Left lung (tissue), 4 donors: ENCODE measurements at regions not wholly inside any gene's neighbourhood (a gene's known extent, or its start where the extent isn't known, plus 50 kb on each side); places are given as distances from the start of the nearest gene placed in this dataset.
"Not testable (repeated sequence)": the region's sequence is repeated elsewhere in the genome, so short reads cannot be mapped to it uniquely, and the experiment has no call there.

ENCODE experiments used
- ATAC-seq: fragments of 200-7000 bp; cut with Tn5 transposase; one replicate; pipeline ENCODE4 v1.9.1; 2020; ENCODE audit warnings: moderate library complexity
- DNase-seq, 4 donors: peaks; one replicate each; pipeline ENCODE4 v3.0.0-alpha.2; 2013 to 2020
- H3K27ac ChIP-seq, 2 donors: fragments of 200-600 bp; sonication (generic) in 1 of 2; one replicate each; pipeline versions ENCODE4 v1.5.0 to v1.8.0; 2020 to 2021
- H3K27me3 ChIP-seq, 2 donors: fragments of 200-600 bp; sonication (generic) in 1 of 2; one replicate each; pipeline versions ENCODE4 v1.5.0 to v1.8.0; 2020 to 2021
- H3K36me3 ChIP-seq, 2 donors: fragments of 200-600 bp; sonication (generic) in 1 of 2; one replicate each; pipeline versions ENCODE4 v1.5.0 to v1.8.0; 2020 to 2021
- H3K4me1 ChIP-seq, 2 donors: fragments of 200-600 bp; one replicate each; pipeline ENCODE4 v1.8.0; 2021
- H3K4me3 ChIP-seq, 2 donors: fragments of 200-600 bp; sonication (generic) in 1 of 2; one replicate each; pipeline versions ENCODE4 v1.5.0 to v1.8.0; 2020 to 2021; ENCODE audit warnings: mild to moderate bottlenecking in 1 of 2
- H3K9me3 ChIP-seq, 2 donors: fragments of 200-600 bp; sonication (generic) in 1 of 2; one replicate each; pipeline versions ENCODE4 v1.5.0 to v1.8.0; 2020 to 2021
- intact Hi-C, 2 donors: fragments of 100-400 bp; cut with DNase I; formaldehyde crosslinking; loops; one replicate each; pipeline versions ENCODE4 v1.11.2 to v1.14.2; 2022
- donor health status: DM: no; HTN: yes; CAD: no.
- donor health status: DM: no; HTN: no; CAD: no.

- DNase-seq, ATAC-seq, H3K36me3 ChIP-seq, H3K4me1 ChIP-seq, H3K27me3 ChIP-seq, H3K27ac ChIP-seq, intact Hi-C loops, H3K4me3 ChIP-seq: not testable (repeated sequence)
- peaks cover 0 to 33% of the 10 kb centered on the region in 2 donors for H3K9me3 ChIP-seq
Measured at GRCh38 chr9:63794081-63794685, 1490.8 kb downstream of the FOXD4L5 start.

- H3K36me3 ChIP-seq, intact Hi-C loops, H3K27ac ChIP-seq, DNase-seq, ATAC-seq, H3K27me3 ChIP-seq, H3K4me3 ChIP-seq, H3K4me1 ChIP-seq: not testable (repeated sequence)
- peaks cover 0 to 33% of the 10 kb centered on the region in 2 donors for H3K9me3 ChIP-seq
Measured at GRCh38 chr9:63787454-63787853, 1497.6 kb downstream of the FOXD4L5 start.

GRCh38 chr9:63785059-63785458 lies 1500.0 kb downstream of the FOXD4L5 start:
- H3K36me3 ChIP-seq, H3K4me1 ChIP-seq, H3K27me3 ChIP-seq, intact Hi-C loops, H3K4me3 ChIP-seq, ATAC-seq, H3K27ac ChIP-seq: not testable (repeated sequence)
- peaks cover 0 to 28% of the 10 kb centered on the region in 2 donors for H3K9me3 ChIP-seq
- DNase-seq = peak in 1 of 4 donors; percentile 40

GRCh38 chr9:63784421-63784820 lies 1500.6 kb downstream of the FOXD4L5 start:
- intact Hi-C loops, H3K27ac ChIP-seq, H3K4me3 ChIP-seq, H3K4me1 ChIP-seq, H3K36me3 ChIP-seq, H3K27me3 ChIP-seq, ATAC-seq: not testable (repeated sequence)
- DNase-seq = peak in 1 of 4 donors; percentile 80
- peaks cover 0 to 22% of the 10 kb centered on the region in 2 donors for H3K9me3 ChIP-seq

GRCh38 chr9:63781817-63782439 lies 1503.1 kb downstream of the FOXD4L5 start:
- H3K36me3 ChIP-seq, H3K27ac ChIP-seq, ATAC-seq, H3K4me1 ChIP-seq, H3K27me3 ChIP-seq, intact Hi-C loops, H3K4me3 ChIP-seq: not testable (repeated sequence)
- H3K9me3 ChIP-seq = peaks cover 0 to 14% of the 10 kb centered on the region in 2 donors
- DNase-seq = peak in 1 of 4 donors; percentile 41

GRCh38 chr9:63781390-63781789 lies 1503.6 kb downstream of the FOXD4L5 start:
- ATAC-seq = peak; percentile 80
- H3K4me1 ChIP-seq, H3K36me3 ChIP-seq, H3K27me3 ChIP-seq, intact Hi-C loops, H3K4me3 ChIP-seq, H3K27ac ChIP-seq: not testable (repeated sequence)
- DNase-seq = peak in 1 of 4 donors; percentile 70
- H3K9me3 ChIP-seq = peaks cover 0 to 14% of the 10 kb centered on the region in 2 donors

GRCh38 chr9:63776220-63776619 lies 1508.8 kb downstream of the FOXD4L5 start:
- not testable (repeated sequence) for ATAC-seq, DNase-seq

GRCh38 chr9:63775092-63775426 lies 1510.0 kb downstream of the FOXD4L5 start:
- intact Hi-C loops, H3K9me3 ChIP-seq, H3K4me3 ChIP-seq, H3K27me3 ChIP-seq, H3K36me3 ChIP-seq, ATAC-seq, H3K4me1 ChIP-seq, H3K27ac ChIP-seq: not testable (repeated sequence)
- peak in 1 of 4 donors; percentile 50 for DNase-seq

More at GRCh38 chr9:63776220-63776619, 1508.8 kb downstream of the FOXD4L5 start:
- H3K36me3 ChIP-seq, H3K27ac ChIP-seq, H3K9me3 ChIP-seq, H3K27me3 ChIP-seq, H3K4me1 ChIP-seq, intact Hi-C loops, H3K4me3 ChIP-seq: not testable (repeated sequence)

- H3K27me3 ChIP-seq, H3K4me3 ChIP-seq, H3K27ac ChIP-seq, ATAC-seq, intact Hi-C loops, H3K4me1 ChIP-seq, H3K9me3 ChIP-seq, H3K36me3 ChIP-seq, DNase-seq: not testable (repeated sequence)
Measured at GRCh38 chr9:63774369-63775091, 1510.5 kb downstream of the FOXD4L5 start.

- intact Hi-C loops, H3K4me1 ChIP-seq, H3K9me3 ChIP-seq, H3K36me3 ChIP-seq, ATAC-seq, H3K27ac ChIP-seq, H3K4me3 ChIP-seq, DNase-seq, H3K27me3 ChIP-seq: not testable (repeated sequence)
Measured at GRCh38 chr9:63762230-63762629, 1522.8 kb downstream of the FOXD4L5 start.

- H3K27me3 ChIP-seq, H3K27ac ChIP-seq, intact Hi-C loops: not testable (repeated sequence)
Measured at GRCh38 chr9:63729021-63729420, 1556.0 kb downstream of the FOXD4L5 start.

More at GRCh38 chr9:63729021-63729420, 1556.0 kb downstream of the FOXD4L5 start:
- not testable (repeated sequence) for H3K4me3 ChIP-seq, ATAC-seq, H3K36me3 ChIP-seq, H3K9me3 ChIP-seq, H3K4me1 ChIP-seq, DNase-seq
